Caco-2 (cell line): ENCODE measurements at regions not wholly inside any gene's neighbourhood (a gene's known extent, or its start where the extent isn't known, plus 50 kb on each side); places are given as distances from the start of the nearest gene placed in this dataset.

Experiments
- BruUV-seq: library from RNA; stranded (reverse); fragments of 400-500 nt; replicated peaks from 2 replicates; lab custom pipeline; 2021; lab: Mats Ljungman, UMichigan
- CTCF ChIA-PET: fragments of 300-600 bp; sonication (Branson Sonifier 250); formaldehyde crosslinking; loops from one replicate; lab custom pipeline; 2022; ENCODE audit warnings: antibody characterized with exemption; lab: Charles Lee
- POLR2A ChIA-PET: fragments of 300-600 bp; sonication (Branson Sonifier 250); formaldehyde crosslinking; loops from one replicate; lab custom pipeline; 2022; ENCODE audit warnings: antibody characterized with exemption; lab: Charles Lee
- DNase-seq, 2 experiments: peaks; one replicate each; pipeline versions ENCODE4 v3.0.0 to v3.0.0-alpha.2; 2020 to 2022
- H3K27me3 ChIP-seq: replicated peaks from 2 replicates; pipeline ENCODE4 v1.6.0; 2011; ENCODE audit warnings: low read length; ENCODE audit not compliant: control insufficient read depth, insufficient read depth
- H3K36me3 ChIP-seq: 2 replicates; pipeline ENCODE4 v1.5.1; 2011; ENCODE audit warnings: low read length; ENCODE audit not compliant: control insufficient read depth, insufficient read depth
- H3K4me1 ChIP-seq: fragments of 250-450 bp; sonication (Bioruptor Pico); 2 replicates; pipeline ENCODE4 v1.5.1; 2020; ENCODE audit warnings: mild to moderate bottlenecking
- H3K4me3 ChIP-seq: 2 replicates; pipeline ENCODE4 v1.5.1; 2011; ENCODE audit warnings: low read depth, mild to moderate bottlenecking, control low read depth, low read length
- H3K9me3 ChIP-seq: fragments of 250-450 bp; sonication (Bioruptor Pico); 2 replicates; pipeline ENCODE4 v1.5.1; 2020; ENCODE audit warnings: mild to moderate bottlenecking, moderate library complexity
- H3K27ac Mint-ChIP-seq: one replicate; pipeline ENCODE4 v1.8.0; 2022; ENCODE audit warnings: mixed read lengths; ENCODE audit not compliant: unreplicated experiment
- H3K27me3 Mint-ChIP-seq: one replicate; pipeline ENCODE4 v1.8.0; 2022; ENCODE audit warnings: mixed read lengths; ENCODE audit not compliant: insufficient read depth, unreplicated experiment
- H3K36me3 Mint-ChIP-seq: one replicate; pipeline ENCODE4 v1.8.0; 2022; ENCODE audit warnings: mild to moderate bottlenecking, mixed read lengths; ENCODE audit not compliant: insufficient read depth, unreplicated experiment
- H3K4me1 Mint-ChIP-seq: one replicate; pipeline ENCODE4 v1.8.0; 2022; ENCODE audit warnings: low read depth, mixed read lengths; ENCODE audit not compliant: unreplicated experiment
- H3K4me3 Mint-ChIP-seq: one replicate; pipeline ENCODE4 v1.8.0; 2022; ENCODE audit warnings: mild to moderate bottlenecking, moderate library complexity, mixed read lengths; ENCODE audit not compliant: unreplicated experiment
- H3K9me3 Mint-ChIP-seq: one replicate; pipeline ENCODE4 v1.8.0; 2022; ENCODE audit warnings: mixed read lengths; ENCODE audit not compliant: unreplicated experiment
- intact Hi-C: fragments of 100-400 bp; cut with micrococcal nuclease; formaldehyde crosslinking; loops from one replicate; pipeline ENCODE4 v1.10.0; 2022; ENCODE audit not compliant: unreplicated experiment
- TF ChIP-seq, protein P1 (sequence below), 2 experiments: fragments of 200-600 bp in 1 of 2; IDR thresholded peaks; 1 replicate in 1 of 2; 2 replicates in 1 of 2; pipeline versions ENCODE4 v1.5.1 to v1.8.0; 2011 to 2022; ENCODE audit warnings: antibody characterized with exemption in 1 of 2, control low read depth in 1 of 2, inconsistent platforms in 1 of 2, low read depth in 1 of 2, low read length in 1 of 2, mild to moderate bottlenecking in 1 of 2, moderate library complexity in 1 of 2; ENCODE audit not compliant: insufficient read depth in 1 of 2, severe bottlenecking in 1 of 2, unreplicated experiment in 1 of 2

DNA sequence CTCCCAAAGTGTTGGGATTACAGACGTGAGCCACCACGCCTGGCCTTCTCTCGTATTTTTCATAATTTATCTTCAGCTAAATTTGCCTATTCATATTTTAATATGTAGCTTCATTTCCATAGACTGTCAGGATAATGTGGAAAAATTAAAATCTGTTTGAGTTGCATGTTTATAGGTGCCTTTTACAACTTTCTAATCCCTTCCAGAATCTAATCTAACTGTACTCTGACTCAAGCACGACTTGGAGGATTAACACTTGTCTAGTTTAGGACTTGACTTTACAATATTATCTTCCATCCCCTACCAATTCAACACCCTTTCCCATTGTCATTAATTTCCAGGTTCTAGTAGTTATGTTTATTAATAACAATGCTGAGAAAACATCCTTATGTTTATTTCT, 1761.5 kb downstream of the MAT2B start:
- Histone ChIP-seq H3K36me3 (no peaks in the 10 kb centered on the region), H3K4me1 (no peaks in the 10 kb centered on the region), H3K4me3 (no peak overlapping the region), H3K27me3 (no peaks in the 10 kb centered on the region), H3K9me3 (no peaks in the 10 kb centered on the region)
- Mint-ChIP-seq H3K36me3 (no peaks in the 10 kb centered on the region), H3K27ac (no peak overlapping the region), H3K9me3 (no peaks in the 10 kb centered on the region), H3K27me3 (no peaks in the 10 kb centered on the region), H3K4me1 (no peaks in the 10 kb centered on the region), H3K4me3 (no peak overlapping the region)
- ChIA-PET CTCF (no interaction called here), POLR2A (no interaction called here)
- TF ChIP-seq, protein P1, sequence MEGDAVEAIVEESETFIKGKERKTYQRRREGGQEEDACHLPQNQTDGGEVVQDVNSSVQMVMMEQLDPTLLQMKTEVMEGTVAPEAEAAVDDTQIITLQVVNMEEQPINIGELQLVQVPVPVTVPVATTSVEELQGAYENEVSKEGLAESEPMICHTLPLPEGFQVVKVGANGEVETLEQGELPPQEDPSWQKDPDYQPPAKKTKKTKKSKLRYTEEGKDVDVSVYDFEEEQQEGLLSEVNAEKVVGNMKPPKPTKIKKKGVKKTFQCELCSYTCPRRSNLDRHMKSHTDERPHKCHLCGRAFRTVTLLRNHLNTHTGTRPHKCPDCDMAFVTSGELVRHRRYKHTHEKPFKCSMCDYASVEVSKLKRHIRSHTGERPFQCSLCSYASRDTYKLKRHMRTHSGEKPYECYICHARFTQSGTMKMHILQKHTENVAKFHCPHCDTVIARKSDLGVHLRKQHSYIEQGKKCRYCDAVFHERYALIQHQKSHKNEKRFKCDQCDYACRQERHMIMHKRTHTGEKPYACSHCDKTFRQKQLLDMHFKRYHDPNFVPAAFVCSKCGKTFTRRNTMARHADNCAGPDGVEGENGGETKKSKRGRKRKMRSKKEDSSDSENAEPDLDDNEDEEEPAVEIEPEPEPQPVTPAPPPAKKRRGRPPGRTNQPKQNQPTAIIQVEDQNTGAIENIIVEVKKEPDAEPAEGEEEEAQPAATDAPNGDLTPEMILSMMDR (IDR thresholded peaks at IDR 0.05; ENCODE audit: insufficient read depth in 1 of 2, low read depth in 1 of 2, low read length in 1 of 2, severe bottlenecking in 1 of 2, unreplicated experiment in 1 of 2), result no peak
- intact Hi-C loops, result no loop called here
- BruUV-seq, result no TSS peak
- no peak for DNase-seq

DNA sequence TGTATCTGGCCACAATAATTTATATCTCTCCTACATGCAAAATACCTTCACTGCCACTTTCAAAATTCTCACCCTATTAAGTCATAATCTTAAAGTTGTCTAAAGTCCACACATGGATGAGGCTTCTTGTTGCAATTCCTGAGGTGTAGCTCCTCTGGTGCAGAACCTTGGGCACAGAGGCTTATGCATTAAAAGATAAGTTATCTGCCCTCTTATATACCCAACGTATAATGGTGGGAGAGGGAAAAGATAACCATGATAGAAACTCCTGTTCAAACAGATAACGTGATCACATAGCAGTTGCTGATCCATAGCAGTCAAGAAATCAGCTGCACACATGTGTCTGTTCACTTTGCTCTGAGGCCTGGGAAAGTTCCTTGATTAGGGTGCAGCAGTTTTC, 1767.0 kb downstream of the MAT2B start:
- no peak overlapping the region for H3K4me3 ChIP-seq
- Mint-ChIP-seq H3K27me3 (no peaks in the 10 kb centered on the region), H3K9me3 (peaks cover 19% of the 10 kb centered on the region), H3K4me3 (no peak overlapping the region), H3K36me3 (no peaks in the 10 kb centered on the region), H3K4me1 (no peaks in the 10 kb centered on the region), H3K27ac (no peak overlapping the region)
- no peaks in the 10 kb centered on the region for H3K27me3 ChIP-seq
- no peaks in the 10 kb centered on the region for H3K4me1 ChIP-seq
- no peaks in the 10 kb centered on the region for H3K36me3 ChIP-seq
- TF ChIP-seq, protein P1 (IDR thresholded peaks at IDR 0.05; ENCODE audit: insufficient read depth in 1 of 2, low read depth in 1 of 2, low read length in 1 of 2, severe bottlenecking in 1 of 2, unreplicated experiment in 1 of 2), result no peak
- no TSS peak for BruUV-seq
- ChIA-PET CTCF (no interaction called here), POLR2A (no interaction called here)
- H3K9me3 ChIP-seq, result no peaks in the 10 kb centered on the region
- DNase-seq, result no peak
- intact Hi-C loops, result no loop called here

DNA sequence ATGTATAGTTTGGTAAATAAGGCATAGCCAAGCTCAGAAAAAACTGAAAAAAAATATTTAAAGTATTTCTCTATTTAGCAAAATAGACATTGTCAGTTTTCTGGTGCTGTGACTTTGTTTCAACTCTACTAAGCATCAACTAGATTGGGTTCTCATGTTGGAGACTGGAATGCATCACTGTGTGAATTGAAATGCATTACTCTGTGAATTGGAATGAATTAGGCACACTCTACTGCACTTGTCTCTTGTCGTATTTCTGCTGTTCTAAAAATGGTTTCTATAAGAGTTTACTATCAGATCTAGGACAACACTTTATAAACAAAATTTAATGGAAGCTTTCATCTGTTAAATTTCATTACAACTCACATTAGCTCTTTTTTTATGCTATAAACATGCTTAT, 1772.2 kb downstream of the MAT2B start:
- Histone ChIP-seq H3K4me1 (no peaks in the 10 kb centered on the region), H3K36me3 (no peaks in the 10 kb centered on the region), H3K4me3 (no peak overlapping the region), H3K27me3 (no peaks in the 10 kb centered on the region), H3K9me3 (no peaks in the 10 kb centered on the region)
- no TSS peak for BruUV-seq
- intact Hi-C loops, result no loop called here
- H3K27ac Mint-ChIP-seq, result no peak overlapping the region
- H3K27me3 Mint-ChIP-seq, result no peaks in the 10 kb centered on the region
- H3K36me3 Mint-ChIP-seq, result no peaks in the 10 kb centered on the region
- POLR2A ChIA-PET, result no interaction called here
- CTCF ChIA-PET, result no interaction called here
- H3K4me3 Mint-ChIP-seq, result no peak overlapping the region
- TF ChIP-seq, protein P1 (IDR thresholded peaks at IDR 0.05; ENCODE audit: insufficient read depth in 1 of 2, low read depth in 1 of 2, low read length in 1 of 2, severe bottlenecking in 1 of 2, unreplicated experiment in 1 of 2), result no peak
- H3K4me1 Mint-ChIP-seq, result no peaks in the 10 kb centered on the region
- no peak for DNase-seq
- H3K9me3 Mint-ChIP-seq, result peaks cover 19% of the 10 kb centered on the region
